ENCODE measurements at regions not wholly inside any gene's neighbourhood (a gene's known extent, or its start where the extent isn't known, plus 50 kb on each side); places are given as distances from the start of the nearest gene placed in this dataset.

DNA sequence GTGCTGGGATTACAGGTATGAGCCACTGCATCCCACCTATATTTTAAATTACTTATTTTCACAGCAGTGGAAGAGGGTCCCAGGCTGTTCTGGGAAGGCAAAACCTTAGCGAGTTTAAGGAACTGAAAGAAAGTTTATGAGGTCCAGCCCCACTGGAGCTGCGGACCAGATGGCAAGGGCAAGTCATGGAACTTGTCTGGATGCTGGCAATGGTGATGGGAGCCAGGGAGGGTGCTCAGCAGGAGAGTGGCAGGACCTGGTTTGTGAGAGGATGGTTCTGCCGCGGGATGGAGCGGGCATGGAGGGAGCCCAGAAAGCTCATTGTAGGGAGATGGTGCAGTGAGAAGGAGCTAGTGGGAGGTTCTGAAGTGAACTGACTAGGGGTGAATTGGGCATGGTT, 50.6 kb upstream of the SLC45A1 start:
- H3K36me3 ChIP-seq (ENCODE audit: control insufficient read depth in 2 of 2, insufficient read depth in 2 of 2, low read length in 1 of 2) = no peaks in the 10 kb centered on the region
- WGBS, 2 donors = 70 to 71% methylated on average over 5 of the region's 5 CpGs
- H3K4me3 ChIP-seq (ENCODE audit: low read depth in 1 of 2, low read length in 2 of 2) = no peak overlapping the region
- no peaks in the 10 kb centered on the region for H3K27me3 ChIP-seq (ENCODE audit: control insufficient read depth in 1 of 2, insufficient read depth in 2 of 2, low read length in 2 of 2)
- no peaks in the 10 kb centered on the region for H3K9me3 ChIP-seq (ENCODE audit: control insufficient read depth in 2 of 2, insufficient read depth in 1 of 2, low read depth in 1 of 2, low read length in 1 of 2)
- no peak overlapping the region for H3K27ac ChIP-seq (ENCODE audit: low read depth in 2 of 2, low read length in 1 of 2)
- peaks cover 0 to 3% of the 10 kb centered on the region in 2 donors for H3K4me1 ChIP-seq (ENCODE audit: control insufficient read depth in 2 of 2, insufficient read depth in 2 of 2, low read length in 1 of 2)

- Histone ChIP-seq H3K27me3 (ENCODE audit: control insufficient read depth in 1 of 2, insufficient read depth in 2 of 2, low read length in 2 of 2) (no peaks in the 10 kb centered on the region), H3K4me1 (ENCODE audit: control insufficient read depth in 2 of 2, insufficient read depth in 2 of 2, low read length in 1 of 2) (peaks cover 0 to 3% of the 10 kb centered on the region in 2 donors), H3K9me3 (ENCODE audit: control insufficient read depth in 2 of 2, insufficient read depth in 1 of 2, low read depth in 1 of 2, low read length in 1 of 2) (no peaks in the 10 kb centered on the region), H3K27ac (ENCODE audit: low read depth in 2 of 2, low read length in 1 of 2) (peak overlapping the region; percentile 55 to 60), H3K4me3 (ENCODE audit: low read depth in 1 of 2, low read length in 2 of 2) (no peak overlapping the region), H3K36me3 (ENCODE audit: control insufficient read depth in 2 of 2, insufficient read depth in 2 of 2, low read length in 1 of 2) (no peaks in the 10 kb centered on the region)
- 47 to 51% methylated on average over 8 of the region's 8 CpGs for WGBS, 2 donors
These were observed 51.3 kb upstream of the SLC45A1 start for GRCh38 chr1:8266436-8267165.

DNA sequence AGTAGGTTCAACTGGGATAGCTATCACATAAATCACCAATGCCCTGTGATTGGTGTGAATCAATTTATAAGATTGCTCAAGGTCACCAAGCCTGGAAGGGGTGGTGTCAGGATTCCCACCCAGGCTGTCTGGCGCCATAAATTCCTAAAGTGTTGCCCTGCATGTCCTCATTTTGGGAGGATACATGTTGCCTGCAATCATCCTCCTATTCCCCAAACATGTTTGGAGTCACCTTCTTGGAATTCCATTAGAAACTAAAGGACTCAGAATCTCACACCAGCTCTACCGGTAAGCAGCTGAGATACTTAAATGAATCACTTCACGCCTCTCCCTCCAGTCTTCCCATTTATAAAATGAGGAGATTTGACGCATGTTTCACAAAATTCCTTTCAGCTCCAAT, 54.1 kb upstream of the SLC45A1 start:
- H3K27ac ChIP-seq (ENCODE audit: low read depth in 2 of 2, low read length in 1 of 2) = no peak overlapping the region
- H3K27me3 ChIP-seq (ENCODE audit: control insufficient read depth in 1 of 2, insufficient read depth in 2 of 2, low read length in 2 of 2) = no peaks in the 10 kb centered on the region
- H3K9me3 ChIP-seq (ENCODE audit: control insufficient read depth in 2 of 2, insufficient read depth in 1 of 2, low read depth in 1 of 2, low read length in 1 of 2) = no peaks in the 10 kb centered on the region
- 94 to 95% methylated on average over 4 of the region's 4 CpGs for WGBS, 2 donors
- H3K36me3 ChIP-seq (ENCODE audit: control insufficient read depth in 2 of 2, insufficient read depth in 2 of 2, low read length in 1 of 2) = no peaks in the 10 kb centered on the region
- H3K4me3 ChIP-seq (ENCODE audit: low read depth in 1 of 2, low read length in 2 of 2) = no peak overlapping the region
- H3K4me1 ChIP-seq (ENCODE audit: control insufficient read depth in 2 of 2, insufficient read depth in 2 of 2, low read length in 1 of 2) = peaks cover 0 to 2% of the 10 kb centered on the region in 2 donors

DNA sequence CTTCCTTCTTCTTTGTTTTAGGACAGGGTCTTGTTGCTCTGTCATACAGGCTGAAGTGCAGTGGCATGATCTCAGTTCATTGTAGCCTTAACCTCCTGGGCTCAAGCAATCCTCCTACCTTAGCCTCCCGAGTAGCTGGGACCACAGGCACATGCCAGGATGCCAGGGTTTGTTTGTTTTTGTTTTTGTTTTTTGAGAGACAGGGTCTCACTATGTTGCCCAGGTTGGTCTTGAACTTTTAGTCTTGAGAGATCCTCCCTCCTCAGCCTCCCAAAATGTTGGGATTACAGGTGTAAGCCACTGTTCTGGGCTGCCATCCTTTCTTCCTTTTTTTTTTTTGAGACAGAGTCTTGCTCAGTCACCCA, 56.5 kb upstream of the SLC45A1 start:
- Histone ChIP-seq H3K9me3 (ENCODE audit: control insufficient read depth in 2 of 2, insufficient read depth in 1 of 2, low read depth in 1 of 2, low read length in 1 of 2) (no peaks in the 10 kb centered on the region), H3K36me3 (ENCODE audit: control insufficient read depth in 2 of 2, insufficient read depth in 2 of 2, low read length in 1 of 2) (no peaks in the 10 kb centered on the region), H3K4me1 (ENCODE audit: control insufficient read depth in 2 of 2, insufficient read depth in 2 of 2, low read length in 1 of 2) (peaks cover 0 to 2% of the 10 kb centered on the region in 2 donors), H3K27ac (ENCODE audit: low read depth in 2 of 2, low read length in 1 of 2) (no peak overlapping the region), H3K4me3 (ENCODE audit: low read depth in 1 of 2, low read length in 2 of 2) (no peak overlapping the region), H3K27me3 (ENCODE audit: control insufficient read depth in 1 of 2, insufficient read depth in 2 of 2, low read length in 2 of 2) (no peaks in the 10 kb centered on the region)
- 90 to 91% methylated on average over 1 of the region's 1 CpG for WGBS, 2 donors

DNA sequence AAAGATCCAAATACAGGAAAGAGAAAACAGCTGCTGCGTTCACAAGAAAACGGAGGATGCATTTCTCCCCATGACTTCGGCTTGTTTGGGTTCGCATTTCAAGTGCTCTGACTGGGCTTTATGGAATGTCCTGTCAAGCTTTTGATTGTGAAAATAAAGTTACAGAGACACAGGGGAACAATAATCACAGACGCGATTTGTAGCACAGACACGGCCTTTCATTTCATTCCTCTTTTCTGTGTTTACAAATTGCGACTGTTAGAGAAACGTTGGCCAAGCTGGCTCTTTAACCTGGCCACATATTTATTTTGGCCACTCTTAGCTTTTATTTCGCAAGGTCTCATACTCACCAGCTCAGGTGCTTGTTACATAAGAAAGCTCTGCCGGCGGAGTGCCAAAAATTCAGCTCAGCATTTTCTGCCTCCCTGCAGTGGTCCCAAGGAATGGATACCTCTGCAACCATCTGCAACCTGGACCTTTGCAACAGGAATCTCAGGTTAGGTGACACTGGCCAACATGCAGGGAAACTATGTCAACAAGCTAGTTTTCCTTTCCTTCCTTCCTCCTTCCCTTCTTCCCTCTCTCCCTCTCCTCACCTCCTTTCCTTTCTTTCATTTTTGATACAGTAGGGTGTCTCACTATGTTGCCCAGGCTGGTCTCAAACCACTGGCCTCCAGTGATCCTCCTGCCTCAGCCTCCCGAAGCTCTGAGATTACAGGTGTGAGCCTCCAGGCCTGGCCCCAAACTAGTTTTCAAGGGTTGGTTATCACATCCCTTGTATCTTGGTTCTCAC, 58.2 kb upstream of the SLC45A1 start:
- no peaks in the 10 kb centered on the region for H3K9me3 ChIP-seq (ENCODE audit: control insufficient read depth in 2 of 2, insufficient read depth in 1 of 2, low read depth in 1 of 2, low read length in 1 of 2)
- no peak overlapping the region for H3K4me3 ChIP-seq (ENCODE audit: low read depth in 1 of 2, low read length in 2 of 2)
- peaks cover 0 to 2% of the 10 kb centered on the region in 2 donors for H3K4me1 ChIP-seq (ENCODE audit: control insufficient read depth in 2 of 2, insufficient read depth in 2 of 2, low read length in 1 of 2)
- no peaks in the 10 kb centered on the region for H3K36me3 ChIP-seq (ENCODE audit: control insufficient read depth in 2 of 2, insufficient read depth in 2 of 2, low read length in 1 of 2)
- peak overlapping the region; percentile 23 to 41 for H3K27ac ChIP-seq (ENCODE audit: low read depth in 2 of 2, low read length in 1 of 2)
- H3K27me3 ChIP-seq (ENCODE audit: control insufficient read depth in 1 of 2, insufficient read depth in 2 of 2, low read length in 2 of 2) = no peaks in the 10 kb centered on the region
- whole genome bisulfite sequencing, 2 donors = 25 to 27% methylated on average over 13 of the region's 13 CpGs

- Histone ChIP-seq H3K36me3 (ENCODE audit: control insufficient read depth in 2 of 2, insufficient read depth in 2 of 2, low read length in 1 of 2) (no peaks in the 10 kb centered on the region), H3K4me3 (ENCODE audit: low read depth in 1 of 2, low read length in 2 of 2) (no peak overlapping the region), H3K27me3 (ENCODE audit: control insufficient read depth in 1 of 2, insufficient read depth in 2 of 2, low read length in 2 of 2) (no peaks in the 10 kb centered on the region), H3K9me3 (ENCODE audit: control insufficient read depth in 2 of 2, insufficient read depth in 1 of 2, low read depth in 1 of 2, low read length in 1 of 2) (no peaks in the 10 kb centered on the region), H3K4me1 (ENCODE audit: control insufficient read depth in 2 of 2, insufficient read depth in 2 of 2, low read length in 1 of 2) (peaks cover 0 to 2% of the 10 kb centered on the region in 2 donors), H3K27ac (ENCODE audit: low read depth in 2 of 2, low read length in 1 of 2) (no peak overlapping the region)
- 82 to 83% methylated on average over 7 of the region's 7 CpGs for WGBS, 2 donors
These were observed 60.3 kb upstream of the SLC45A1 start for GRCh38 chr1:8257621-8258020.

GRCh38 chr1:8256321-8256720, 61.6 kb upstream of the SLC45A1 start:
- Histone ChIP-seq H3K36me3 (ENCODE audit: control insufficient read depth in 2 of 2, insufficient read depth in 2 of 2, low read length in 1 of 2) (no peaks in the 10 kb centered on the region), H3K4me3 (ENCODE audit: low read depth in 1 of 2, low read length in 2 of 2) (no peak overlapping the region), H3K27ac (ENCODE audit: low read depth in 2 of 2, low read length in 1 of 2) (no peak overlapping the region), H3K4me1 (ENCODE audit: control insufficient read depth in 2 of 2, insufficient read depth in 2 of 2, low read length in 1 of 2) (peaks cover 0 to 2% of the 10 kb centered on the region in 2 donors), H3K27me3 (ENCODE audit: control insufficient read depth in 1 of 2, insufficient read depth in 2 of 2, low read length in 2 of 2) (no peaks in the 10 kb centered on the region), H3K9me3 (ENCODE audit: control insufficient read depth in 2 of 2, insufficient read depth in 1 of 2, low read depth in 1 of 2, low read length in 1 of 2) (no peaks in the 10 kb centered on the region)
- WGBS, 2 donors = 94 to 95% methylated on average over 7 of the region's 7 CpGs

DNA sequence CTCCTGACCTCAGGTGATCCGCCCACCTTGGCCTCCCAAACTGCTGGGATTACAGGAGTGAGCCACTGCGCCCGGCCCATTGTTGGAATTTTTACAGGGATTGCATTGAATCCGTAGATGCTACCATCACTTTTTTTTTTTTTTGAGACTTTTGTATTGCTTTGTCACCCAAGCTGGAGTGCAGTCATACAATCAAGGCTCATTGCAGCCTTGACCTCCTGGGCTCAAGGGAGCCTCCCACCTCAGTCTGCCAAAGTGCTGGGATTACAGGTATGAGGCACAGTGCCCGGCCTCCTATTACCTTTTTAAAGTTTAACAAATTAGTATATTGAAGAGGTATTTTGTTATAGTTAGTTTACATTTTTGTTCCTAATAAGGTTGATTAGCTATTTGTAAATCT, 62.2 kb upstream of the SLC45A1 start:
- Histone ChIP-seq H3K36me3 (ENCODE audit: control insufficient read depth in 2 of 2, insufficient read depth in 2 of 2, low read length in 1 of 2) (no peaks in the 10 kb centered on the region), H3K4me3 (ENCODE audit: low read depth in 1 of 2, low read length in 2 of 2) (no peak overlapping the region), H3K27ac (ENCODE audit: low read depth in 2 of 2, low read length in 1 of 2) (no peak overlapping the region), H3K4me1 (ENCODE audit: control insufficient read depth in 2 of 2, insufficient read depth in 2 of 2, low read length in 1 of 2) (peaks cover 0 to 2% of the 10 kb centered on the region in 2 donors), H3K9me3 (ENCODE audit: control insufficient read depth in 2 of 2, insufficient read depth in 1 of 2, low read depth in 1 of 2, low read length in 1 of 2) (no peaks in the 10 kb centered on the region), H3K27me3 (ENCODE audit: control insufficient read depth in 1 of 2, insufficient read depth in 2 of 2, low read length in 2 of 2) (no peaks in the 10 kb centered on the region)
- WGBS, 2 donors = 84 to 89% methylated on average over 5 of the region's 5 CpGs

- 78 to 81% methylated on average over 13 of the region's 13 CpGs for WGBS, 2 donors
- Histone ChIP-seq H3K36me3 (ENCODE audit: control insufficient read depth in 2 of 2, insufficient read depth in 2 of 2, low read length in 1 of 2) (no peaks in the 10 kb centered on the region), H3K4me1 (ENCODE audit: control insufficient read depth in 2 of 2, insufficient read depth in 2 of 2, low read length in 1 of 2) (no peaks in the 10 kb centered on the region), H3K4me3 (ENCODE audit: low read depth in 1 of 2, low read length in 2 of 2) (no peak overlapping the region), H3K27ac (ENCODE audit: low read depth in 2 of 2, low read length in 1 of 2) (no peak overlapping the region), H3K27me3 (ENCODE audit: control insufficient read depth in 1 of 2, insufficient read depth in 2 of 2, low read length in 2 of 2) (no peaks in the 10 kb centered on the region), H3K9me3 (ENCODE audit: control insufficient read depth in 2 of 2, insufficient read depth in 1 of 2, low read depth in 1 of 2, low read length in 1 of 2) (no peaks in the 10 kb centered on the region)
These were observed 65.5 kb upstream of the SLC45A1 start for GRCh38 chr1:8252266-8252951.
